22Rv1 (cell line): ENCODE measurements at regions not wholly inside any gene's neighbourhood (a gene's known extent, or its start where the extent isn't known, plus 50 kb on each side); places are given as distances from the start of the nearest gene placed in this dataset.

ENCODE experiments used
- H3K27ac ChIP-seq: fragments of 450-650 bp; 2 replicates; pipeline ENCODE4 v1.5.1; 2017
- CTCF ChIP-seq: fragments of 450-650 bp; IDR thresholded peaks from 2 replicates; pipeline ENCODE4 v1.5.1; 2017; ENCODE audit warnings: mild to moderate bottlenecking
- ZFX ChIP-seq: fragments of 450-650 bp; IDR thresholded peaks from 2 replicates; pipeline ENCODE4 v1.6.1; 2017; ENCODE audit warnings: antibody characterized with exemption, borderline replicate concordance

DNA sequence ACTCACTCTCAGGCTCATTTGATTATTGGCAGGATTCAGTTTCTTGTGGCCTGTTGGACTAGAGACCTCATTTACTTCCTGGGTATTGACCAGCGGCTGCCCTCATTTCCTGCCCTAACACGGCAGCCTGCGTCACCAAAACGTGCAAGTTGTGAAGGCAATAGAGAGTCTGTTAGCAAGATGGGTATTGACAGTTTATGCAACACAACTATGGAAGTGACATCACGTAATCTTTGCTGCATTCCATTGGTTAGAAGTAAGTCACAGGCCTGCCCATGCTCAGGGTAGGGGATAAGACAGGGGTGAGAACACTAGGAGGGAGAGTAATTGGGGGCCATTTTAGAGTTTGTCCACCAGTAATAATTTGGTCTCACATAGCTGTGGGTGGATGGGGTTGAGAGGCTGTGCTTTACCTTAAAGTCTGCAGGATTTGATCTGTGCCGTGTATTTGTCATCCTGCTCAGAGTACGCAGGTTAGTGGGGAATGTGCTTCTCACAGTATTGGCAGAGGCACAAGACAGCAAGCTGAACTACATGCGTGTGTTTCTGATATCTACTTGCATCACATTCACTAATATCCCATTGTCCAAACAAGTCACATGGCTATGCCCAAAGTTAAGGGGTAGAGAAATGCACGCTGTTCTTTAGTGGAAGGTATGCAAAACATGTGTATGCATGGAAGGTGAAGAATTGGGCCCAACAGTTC, 83.3 kb downstream of the EDEM1 start:
- TF ChIP-seq ZFX (no peak), CTCF (no peak)
- no peak overlapping the region for H3K27ac ChIP-seq

DNA sequence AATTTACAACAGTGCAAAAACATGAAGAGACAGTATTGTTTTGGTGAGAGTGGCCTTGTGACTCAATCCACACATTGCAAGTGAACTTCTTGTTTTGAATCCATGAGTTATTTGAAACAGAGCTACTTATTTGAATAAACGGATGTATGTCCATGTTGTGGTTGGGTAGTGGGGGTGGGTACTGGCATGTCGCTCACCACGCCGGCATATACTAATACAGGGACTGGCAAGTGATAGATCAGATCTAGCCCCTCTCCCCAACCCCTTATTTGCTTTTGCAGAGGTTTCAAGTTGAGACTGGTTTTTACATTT, 83.8 kb downstream of the EDEM1 start:
- TF ChIP-seq CTCF (no peak), ZFX (no peak)
- H3K27ac ChIP-seq = no peak overlapping the region

GRCh38 chr3:5272387-5272786, 84.9 kb downstream of the EDEM1 start:
- TF ChIP-seq CTCF = no peak
- TF ChIP-seq ZFX = no peak

DNA sequence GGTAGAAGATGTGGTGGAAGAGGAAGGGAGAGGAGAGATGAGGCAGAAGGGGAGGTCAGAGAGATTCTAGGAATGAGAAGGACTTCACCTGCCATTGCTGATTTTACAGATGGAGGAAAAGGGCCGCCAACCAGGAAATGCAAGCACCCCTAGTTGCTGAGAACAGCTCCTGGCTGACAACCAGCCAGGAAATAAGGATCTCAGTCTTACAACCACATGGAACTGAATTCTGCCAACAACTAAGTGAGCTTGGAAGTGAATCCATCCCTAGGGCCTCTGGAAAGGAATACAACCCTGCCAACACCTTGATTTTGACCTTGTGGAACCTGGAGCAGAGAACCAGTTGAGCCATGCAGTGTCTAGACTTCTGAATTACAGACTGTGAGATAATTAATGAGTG, 86.6 kb downstream of the EDEM1 start:
- no peak overlapping the region for H3K27ac ChIP-seq
- TF ChIP-seq ZFX (no peak), CTCF (no peak)

More at GRCh38 chr3:5272387-5272786, 84.9 kb downstream of the EDEM1 start:
- no peak overlapping the region for H3K27ac ChIP-seq

DNA sequence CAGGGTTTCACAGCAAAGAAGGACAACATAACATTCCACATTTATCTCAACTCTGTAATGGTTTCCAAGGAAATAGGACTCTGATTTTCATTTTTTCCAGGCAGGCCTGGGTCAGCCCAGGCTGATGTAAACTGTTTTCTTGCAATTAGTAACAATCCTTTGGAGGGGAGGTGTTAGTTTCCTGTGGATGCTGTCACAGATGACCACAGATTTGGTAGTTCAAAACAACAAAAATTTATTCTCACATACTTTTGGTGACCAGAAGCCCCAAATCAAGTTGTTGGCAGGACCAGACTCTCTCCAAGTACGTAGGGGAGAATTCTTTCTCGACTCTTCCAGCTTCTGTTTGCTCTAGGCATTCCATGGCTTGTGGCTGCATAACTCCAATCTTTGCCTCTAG, 88.0 kb downstream of the EDEM1 start:
- no peak overlapping the region for H3K27ac ChIP-seq
- no peak for TF ChIP-seq CTCF
- TF ChIP-seq ZFX = no peak

DNA sequence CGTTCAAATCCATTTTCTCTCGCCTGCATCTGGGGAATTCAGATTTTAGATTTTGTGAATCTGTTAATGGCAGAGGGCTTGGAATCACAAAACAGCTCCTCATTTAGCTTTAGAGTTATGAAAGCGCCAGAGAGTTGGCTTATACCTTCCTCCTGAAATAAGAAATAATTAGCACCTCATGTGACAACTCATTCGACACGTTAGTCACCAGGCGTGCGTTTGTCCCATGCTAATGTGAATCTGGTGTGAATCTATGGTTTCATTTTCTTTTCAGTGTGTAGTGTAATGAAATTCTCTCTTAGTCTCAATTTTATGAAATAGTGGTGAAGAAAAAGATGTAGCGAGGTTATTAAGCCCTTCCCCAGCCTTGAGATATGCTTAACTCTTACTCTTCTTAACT, 89.4 kb downstream of the EDEM1 start:
- no peak for TF ChIP-seq CTCF
- no peak for TF ChIP-seq ZFX
- no peak overlapping the region for H3K27ac ChIP-seq

- TF ChIP-seq CTCF = no peak
- TF ChIP-seq ZFX = no peak
- H3K27ac ChIP-seq = no peak overlapping the region
Observed at GRCh38 chr3:5277612-5278236, 90.2 kb downstream of the EDEM1 start.
